Erythroblast (primary cell): ENCODE measurements at regions not wholly inside any gene's neighbourhood (a gene's known extent, or its start where the extent isn't known, plus 50 kb on each side); places are given as distances from the start of the nearest gene placed in this dataset.

ENCODE experiments used
- GATA1 ChIP-seq: IDR thresholded peaks from 2 replicates; pipeline ENCODE4 v1.6.1; 2011; ENCODE audit warnings: low read depth, mild to moderate bottlenecking, control low read depth, low read length, moderate library complexity
- POLR2A ChIP-seq: IDR thresholded peaks from 2 replicates; pipeline ENCODE4 v1.6.1; 2011; ENCODE audit warnings: mild to moderate bottlenecking, low read length

GRCh38 chr2:146506851-146507250 is 1338.0 kb upstream of the ACVR2A start:
- TF ChIP-seq POLR2A = no peak
- no peak for TF ChIP-seq GATA1
